ENCODE measurements at regions not wholly inside any gene's neighbourhood (a gene's known extent, or its start where the extent isn't known, plus 50 kb on each side); places are given as distances from the start of the nearest gene placed in this dataset.

DNA sequence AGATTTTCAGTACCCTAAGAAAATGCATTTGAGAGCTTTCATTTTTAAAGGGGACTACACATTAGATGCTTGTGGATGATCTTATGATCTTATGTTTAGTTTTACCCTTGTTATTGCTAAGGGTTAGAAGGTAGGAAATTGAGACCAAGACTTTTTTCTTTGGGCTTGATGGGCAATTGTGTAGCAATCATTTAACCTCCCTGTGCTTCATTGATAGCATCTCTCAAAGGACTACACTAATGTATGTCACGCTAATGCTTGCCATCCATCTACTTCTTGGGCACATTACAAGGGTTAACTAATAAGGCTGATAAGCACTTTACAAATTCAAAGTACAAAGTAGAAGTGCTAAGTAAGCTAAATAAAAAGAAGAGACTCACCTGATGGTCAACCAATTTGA lies 189.3 kb upstream of the LRP1B start:
- TF ChIP-seq, protein P1, sequence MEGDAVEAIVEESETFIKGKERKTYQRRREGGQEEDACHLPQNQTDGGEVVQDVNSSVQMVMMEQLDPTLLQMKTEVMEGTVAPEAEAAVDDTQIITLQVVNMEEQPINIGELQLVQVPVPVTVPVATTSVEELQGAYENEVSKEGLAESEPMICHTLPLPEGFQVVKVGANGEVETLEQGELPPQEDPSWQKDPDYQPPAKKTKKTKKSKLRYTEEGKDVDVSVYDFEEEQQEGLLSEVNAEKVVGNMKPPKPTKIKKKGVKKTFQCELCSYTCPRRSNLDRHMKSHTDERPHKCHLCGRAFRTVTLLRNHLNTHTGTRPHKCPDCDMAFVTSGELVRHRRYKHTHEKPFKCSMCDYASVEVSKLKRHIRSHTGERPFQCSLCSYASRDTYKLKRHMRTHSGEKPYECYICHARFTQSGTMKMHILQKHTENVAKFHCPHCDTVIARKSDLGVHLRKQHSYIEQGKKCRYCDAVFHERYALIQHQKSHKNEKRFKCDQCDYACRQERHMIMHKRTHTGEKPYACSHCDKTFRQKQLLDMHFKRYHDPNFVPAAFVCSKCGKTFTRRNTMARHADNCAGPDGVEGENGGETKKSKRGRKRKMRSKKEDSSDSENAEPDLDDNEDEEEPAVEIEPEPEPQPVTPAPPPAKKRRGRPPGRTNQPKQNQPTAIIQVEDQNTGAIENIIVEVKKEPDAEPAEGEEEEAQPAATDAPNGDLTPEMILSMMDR (IDR thresholded peaks at IDR 0.05) = no peak
- no peak for TF ChIP-seq EZH2 (IDR thresholded peaks at IDR 0.05; ENCODE audit: borderline replicate concordance, insufficient read depth, low read depth, low read length, poor library complexity, severe bottlenecking)

Data from B cell (primary cell).